ENCODE measurements at regions not wholly inside any gene's neighbourhood (a gene's known extent, or its start where the extent isn't known, plus 50 kb on each side); places are given as distances from the start of the nearest gene placed in this dataset.
"Not testable (repeated sequence)": the region's sequence is repeated elsewhere in the genome, so short reads cannot be mapped to it uniquely, and the experiment has no call there.

GRCh38 chr15:32253958-32254357 is 149.1 kb downstream of the GOLGA8K start:
- POLR2A ChIA-PET; ATAC-seq; H3K27ac Mint-ChIP-seq; DNase-seq; H3K27me3 Mint-ChIP-seq; CTCF ChIA-PET; H3K9me3 Mint-ChIP-seq; intact Hi-C loops (cut with micrococcal nuclease); H3K4me1 Mint-ChIP-seq (ENCODE audit: low read depth); H3K36me3 Mint-ChIP-seq (ENCODE audit: low read depth); H3K4me3 Mint-ChIP-seq: not testable (repeated sequence)

GRCh38 chr15:32249207-32249606 is 153.9 kb downstream of the GOLGA8K start:
- H3K4me3 Mint-ChIP-seq, CTCF ChIA-PET: not testable (repeated sequence)

GRCh38 chr15:32243727-32244126 is 159.4 kb downstream of the GOLGA8K start:
- ATAC-seq; DNase-seq; H3K36me3 Mint-ChIP-seq (ENCODE audit: low read depth); CTCF ChIA-PET; H3K4me1 Mint-ChIP-seq (ENCODE audit: low read depth); intact Hi-C loops (cut with micrococcal nuclease); H3K4me3 Mint-ChIP-seq; H3K27me3 Mint-ChIP-seq; H3K27ac Mint-ChIP-seq; POLR2A ChIA-PET; H3K9me3 Mint-ChIP-seq: not testable (repeated sequence)

More at GRCh38 chr15:32249207-32249606, 153.9 kb downstream of the GOLGA8K start:
- H3K27ac Mint-ChIP-seq; DNase-seq; intact Hi-C loops (cut with micrococcal nuclease); H3K4me1 Mint-ChIP-seq (ENCODE audit: low read depth); H3K9me3 Mint-ChIP-seq; H3K36me3 Mint-ChIP-seq (ENCODE audit: low read depth); POLR2A ChIA-PET; ATAC-seq; H3K27me3 Mint-ChIP-seq: not testable (repeated sequence)

GRCh38 chr15:32242780-32243528 is 160.1 kb downstream of the GOLGA8K start:
- H3K4me3 Mint-ChIP-seq, ATAC-seq: not testable (repeated sequence)

DNA sequence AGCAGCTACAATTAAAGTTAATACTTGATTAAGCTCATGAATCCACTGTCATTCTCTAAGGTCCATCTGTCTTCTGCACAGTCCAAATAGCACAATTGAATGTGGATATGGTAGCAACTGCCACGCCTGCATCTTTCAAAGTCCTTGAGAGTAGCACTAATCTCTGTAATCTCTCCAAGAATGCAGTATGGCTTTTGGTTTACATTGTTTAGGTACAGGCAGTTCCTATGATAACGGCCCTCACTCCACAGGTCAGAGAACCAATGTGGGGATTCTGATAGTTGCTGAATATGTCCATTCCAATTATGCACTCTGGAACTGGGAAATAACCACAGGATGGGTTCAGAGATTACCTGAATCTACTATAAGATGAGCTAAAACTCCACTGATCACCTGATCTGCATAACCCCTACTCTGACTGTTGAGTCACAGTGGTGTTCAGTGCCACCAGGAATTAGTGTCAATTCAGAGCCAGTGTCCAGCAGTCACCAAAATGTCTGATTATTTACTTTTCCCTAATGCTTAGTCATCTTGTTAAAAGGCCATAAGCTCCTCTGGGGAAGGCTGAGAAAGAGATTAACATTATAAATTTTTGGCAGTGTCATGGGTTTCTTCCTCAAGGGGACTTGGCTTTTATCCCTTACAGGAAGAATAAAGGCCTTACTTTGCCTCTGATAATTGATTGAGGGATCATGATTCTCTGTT is 175.5 kb downstream of the GOLGA8K start:
- ATAC-seq; H3K4me3 Mint-ChIP-seq; H3K9me3 Mint-ChIP-seq; H3K27me3 Mint-ChIP-seq; intact Hi-C loops (cut with micrococcal nuclease); H3K36me3 Mint-ChIP-seq (ENCODE audit: low read depth); DNase-seq; CTCF ChIA-PET; H3K4me1 Mint-ChIP-seq (ENCODE audit: low read depth); POLR2A ChIA-PET; H3K27ac Mint-ChIP-seq: not testable (repeated sequence)

More at GRCh38 chr15:32242780-32243528, 160.1 kb downstream of the GOLGA8K start:
- H3K27ac Mint-ChIP-seq; intact Hi-C loops (cut with micrococcal nuclease); CTCF ChIA-PET; H3K4me1 Mint-ChIP-seq (ENCODE audit: low read depth); H3K36me3 Mint-ChIP-seq (ENCODE audit: low read depth); H3K9me3 Mint-ChIP-seq; DNase-seq; POLR2A ChIA-PET; H3K27me3 Mint-ChIP-seq: not testable (repeated sequence)

DNA sequence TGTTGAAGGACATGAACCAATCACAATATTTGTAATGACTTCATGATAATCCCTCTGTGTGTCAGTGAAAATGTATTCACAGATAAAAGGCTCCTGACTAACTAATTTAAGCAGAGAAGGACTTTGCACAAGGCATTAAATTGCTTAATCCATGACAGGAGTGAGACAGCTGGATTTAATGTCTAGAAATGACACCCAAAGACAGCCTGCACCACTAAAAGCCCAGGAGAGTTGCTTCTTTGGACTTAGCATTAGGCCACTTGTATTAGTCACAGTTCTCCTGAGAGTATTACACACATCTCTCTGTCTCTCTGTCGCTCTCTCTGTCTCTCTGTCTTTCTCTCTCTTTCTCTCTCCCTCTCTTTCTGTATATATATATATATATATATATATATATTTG is 180.4 kb downstream of the GOLGA8K start:
- ChIA-PET POLR2A (no interaction called here), CTCF (no interaction called here)
- Mint-ChIP-seq H3K4me1 (ENCODE audit: low read depth) (no peaks in the 10 kb centered on the region), H3K9me3 (peaks cover 9% of the 10 kb centered on the region), H3K27ac (no peak overlapping the region), H3K4me3 (no peak overlapping the region), H3K36me3 (ENCODE audit: low read depth) (no peaks in the 10 kb centered on the region), H3K27me3 (no peaks in the 10 kb centered on the region)
- TF ChIP-seq, protein P1, sequence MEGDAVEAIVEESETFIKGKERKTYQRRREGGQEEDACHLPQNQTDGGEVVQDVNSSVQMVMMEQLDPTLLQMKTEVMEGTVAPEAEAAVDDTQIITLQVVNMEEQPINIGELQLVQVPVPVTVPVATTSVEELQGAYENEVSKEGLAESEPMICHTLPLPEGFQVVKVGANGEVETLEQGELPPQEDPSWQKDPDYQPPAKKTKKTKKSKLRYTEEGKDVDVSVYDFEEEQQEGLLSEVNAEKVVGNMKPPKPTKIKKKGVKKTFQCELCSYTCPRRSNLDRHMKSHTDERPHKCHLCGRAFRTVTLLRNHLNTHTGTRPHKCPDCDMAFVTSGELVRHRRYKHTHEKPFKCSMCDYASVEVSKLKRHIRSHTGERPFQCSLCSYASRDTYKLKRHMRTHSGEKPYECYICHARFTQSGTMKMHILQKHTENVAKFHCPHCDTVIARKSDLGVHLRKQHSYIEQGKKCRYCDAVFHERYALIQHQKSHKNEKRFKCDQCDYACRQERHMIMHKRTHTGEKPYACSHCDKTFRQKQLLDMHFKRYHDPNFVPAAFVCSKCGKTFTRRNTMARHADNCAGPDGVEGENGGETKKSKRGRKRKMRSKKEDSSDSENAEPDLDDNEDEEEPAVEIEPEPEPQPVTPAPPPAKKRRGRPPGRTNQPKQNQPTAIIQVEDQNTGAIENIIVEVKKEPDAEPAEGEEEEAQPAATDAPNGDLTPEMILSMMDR (IDR thresholded peaks at IDR 0.05) = no peak
- ATAC-seq = no peak
- intact Hi-C loops (cut with micrococcal nuclease) = no loop called here
- DNase-seq = no peak
